HepG2 (cell line): ENCODE measurements at regions not wholly inside any gene's neighbourhood (a gene's known extent, or its start where the extent isn't known, plus 50 kb on each side); places are given as distances from the start of the nearest gene placed in this dataset.

Source experiments
- ATAC-seq: fragments of 200-7000 bp; cut with Tn5 transposase; 3 replicates; pipeline ENCODE4 v1.9.1; 2020; ENCODE audit warnings: mild to moderate bottlenecking, moderate library complexity
- BruUV-seq: library from RNA; stranded (reverse); fragments of 400-500 nt; replicated peaks from 2 replicates; lab custom pipeline; 2021; lab: Mats Ljungman, UMichigan
- CTCF ChIA-PET: fragments of 300-600 bp; formaldehyde crosslinking; extraction: SDS; loops from one replicate; lab custom pipeline; 2021; ENCODE audit warnings: low total read pairs, inconsistent platforms, low intra/inter-chr PET ratio; lab: Yijun Ruan, JAX
- POLR2A ChIA-PET: fragments of 350-600 bp; sonication (Branson Sonifier 250); formaldehyde crosslinking; loops from one replicate; lab custom pipeline; 2020; ENCODE audit warnings: antibody characterized with exemption, inconsistent platforms; lab: Yijun Ruan, JAX
- DNase-seq: peaks from one replicate; pipeline ENCODE4 v3.0.0-alpha.2; 2015; ENCODE audit warnings: low spot score
- FAIRE-seq: peaks from 3 replicates; lab custom pipeline; 2011; peaks lifted over from hg19 to GRCh38; lab: Jason Lieb, UNC
- H2AFZ ChIP-seq: one replicate; pipeline ENCODE4 v1.6.1; 2011; ENCODE audit warnings: low read length, inconsistent platforms
- H3K27ac ChIP-seq: fragments of 300-600 bp; 3 replicates; pipeline ENCODE4 v1.8.0; 2011; ENCODE audit warnings: mixed run types, mild to moderate bottlenecking, mixed read lengths, low read length, inconsistent platforms; ENCODE audit not compliant: insufficient read depth; ENCODE audit errors: extremely low read length
- H3K27me3 ChIP-seq, 2 experiments: fragments of 200-600 bp in 1 of 2; 2 replicates in 1 of 2; 3 replicates in 1 of 2; pipeline versions ENCODE4 v1.6.0 to v1.8.0; 2011; ENCODE audit warnings: low read length in 2 of 2, mild to moderate bottlenecking in 2 of 2, moderate library complexity in 2 of 2, inconsistent platforms in 1 of 2; ENCODE audit not compliant: insufficient read depth in 2 of 2, control insufficient read depth in 1 of 2
- H3K36me3 ChIP-seq, 2 experiments: fragments of 200-600 bp in 1 of 2; replicated peaks in 1 of 2; 2 replicates in 1 of 2; 3 replicates in 1 of 2; pipeline versions ENCODE4 v1.5.1 to v1.8.0; 2011; ENCODE audit warnings: low read length in 2 of 2, inconsistent platforms in 1 of 2; ENCODE audit not compliant: insufficient read depth in 2 of 2, control insufficient read depth in 1 of 2
- H3K4me1 ChIP-seq: 2 replicates; pipeline ENCODE4 v1.5.1; 2012; ENCODE audit warnings: low read length, inconsistent platforms; ENCODE audit not compliant: insufficient read depth
- H3K4me2 ChIP-seq: 2 replicates; pipeline ENCODE4 v1.6.0; 2011; ENCODE audit warnings: low read depth, low read length, inconsistent platforms
- H3K4me3 ChIP-seq, 3 experiments: fragments of 200-600 bp in 1 of 3; sonication (generic), shearing (Covaris generic) in 1 of 3; replicated peaks in 1 of 3; 2 replicates each; pipeline ENCODE4 v1.5.1; 2011 to 2016; ENCODE audit warnings: low read length in 3 of 3, inconsistent platforms in 2 of 3, low read depth in 2 of 3, mild to moderate bottlenecking in 2 of 3, control low read depth in 1 of 3, mixed read lengths in 1 of 3; ENCODE audit not compliant: insufficient read depth in 1 of 3
- H3K79me2 ChIP-seq: one replicate; pipeline ENCODE4 v1.6.1; 2011; ENCODE audit warnings: low read length, inconsistent platforms; ENCODE audit not compliant: insufficient read depth
- H3K9ac ChIP-seq: 2 replicates; pipeline ENCODE4 v1.6.0; 2011; ENCODE audit warnings: mild to moderate bottlenecking, low read depth, low read length, inconsistent platforms; ENCODE audit not compliant: insufficient read depth
- H3K9me3 ChIP-seq: 2 replicates; pipeline ENCODE4 v1.5.1; 2012; ENCODE audit warnings: mild to moderate bottlenecking, low read length
- H4K20me1 ChIP-seq: 2 replicates; pipeline ENCODE4 v1.6.0; 2011; ENCODE audit warnings: inconsistent platforms, mild to moderate bottlenecking, low read length, moderate library complexity; ENCODE audit not compliant: insufficient read depth
- ATF7 ChIP-seq, 2 experiments: fragments of 450-650 bp in 1 of 2; sonication (generic) in 1 of 2; formaldehyde crosslinking in 1 of 2; IDR thresholded peaks; 2 replicates each; pipeline versions ENCODE4 v1.4.0 to v1.6.1; 2016 to 2020; ENCODE audit warnings: antibody characterized with exemption in 1 of 2, mild to moderate bottlenecking in 1 of 2, missing genetic modification reagents in 1 of 2
- FUBP1 ChIP-seq: sonication (generic); formaldehyde crosslinking; IDR thresholded peaks from 2 replicates; pipeline ENCODE4 v1.5.1; 2020; ENCODE audit warnings: missing genetic modification reagents, mild to moderate bottlenecking, borderline replicate concordance
- GATAD2A ChIP-seq: IDR thresholded peaks from 2 replicates; pipeline ENCODE4 v1.6.1; 2016
- KDM1A ChIP-seq: IDR thresholded peaks from 2 replicates; pipeline ENCODE4 v1.6.1; 2016; ENCODE audit warnings: missing compliant biosample characterization
- RXRA ChIP-seq: sonication (generic); formaldehyde crosslinking; IDR thresholded peaks from 2 replicates; pipeline ENCODE4 v1.5.1; 2020; ENCODE audit warnings: missing genetic modification reagents
- SMC3 ChIP-seq: IDR thresholded peaks from 2 replicates; pipeline ENCODE4 v1.6.1; 2011; ENCODE audit warnings: low read length, improper control_type of control experiment
- SP1 ChIP-seq, 2 experiments: fragments of 450-650 bp in 1 of 2; sonication (generic) in 1 of 2; formaldehyde crosslinking in 1 of 2; IDR thresholded peaks; 2 replicates each; pipeline versions ENCODE4 v1.4.0 to v1.6.1; 2016 to 2020; ENCODE audit warnings: missing genetic modification reagents in 1 of 2
- SP4 ChIP-seq: sonication (generic); formaldehyde crosslinking; IDR thresholded peaks from 2 replicates; pipeline ENCODE4 v1.8.1; 2023; ENCODE audit warnings: mild to moderate bottlenecking, missing genetic modification reagents
- SSRP1 ChIP-seq: IDR thresholded peaks from 2 replicates; pipeline ENCODE4 v1.6.1; 2016; ENCODE audit warnings: control low read depth
- ZEB1 ChIP-seq: IDR thresholded peaks from 2 replicates; pipeline ENCODE4 v1.6.1; 2012; ENCODE audit warnings: mild to moderate bottlenecking, low read depth, inconsistent platforms; ENCODE audit not compliant: insufficient replicate concordance
- ZNF124 ChIP-seq: sonication (generic); formaldehyde crosslinking; IDR thresholded peaks from 2 replicates; pipeline ENCODE4 v1.4.0; 2020; ENCODE audit warnings: missing genetic modification reagents
- ZNF143 ChIP-seq: sonication (generic); formaldehyde crosslinking; IDR thresholded peaks from 2 replicates; pipeline ENCODE4 v1.4.0; 2020; ENCODE audit warnings: missing genetic modification reagents
- ZNF263 ChIP-seq: sonication (generic); formaldehyde crosslinking; IDR thresholded peaks from 2 replicates; pipeline ENCODE4 v1.4.0; 2020; ENCODE audit warnings: missing genetic modification reagents
- ZNF512 ChIP-seq: sonication (generic); formaldehyde crosslinking; IDR thresholded peaks from 2 replicates; pipeline ENCODE4 v1.4.0; 2020; ENCODE audit warnings: mild to moderate bottlenecking, missing genetic modification reagents
- ZNF552 ChIP-seq: sonication (generic); formaldehyde crosslinking; IDR thresholded peaks from 2 replicates; pipeline ENCODE4 v1.9.0; 2022; ENCODE audit warnings: missing genetic modification reagents, mild to moderate bottlenecking, borderline replicate concordance
- ZNF660 ChIP-seq: sonication (generic); formaldehyde crosslinking; IDR thresholded peaks from 2 replicates; pipeline ENCODE4 v1.5.1; 2020; ENCODE audit warnings: mild to moderate bottlenecking, low read depth, missing genetic modification reagents, borderline replicate concordance
- in situ Hi-C: cut with HindIII; loops from 2 replicates; pipeline ENCODE4 v1.10.0; 2017; ENCODE audit warnings: low pct_unique_long_range_greater_than_20kb; ENCODE audit not compliant: extremely low pct_ligation_motif_present
- intact Hi-C: fragments of 100-400 bp; cut with micrococcal nuclease; formaldehyde crosslinking; loops from one replicate; pipeline ENCODE4 v1.10.0; 2022; ENCODE audit not compliant: unreplicated experiment
- TF ChIP-seq, protein P1 (sequence below): sonication (generic); formaldehyde crosslinking; IDR thresholded peaks from 2 replicates; pipeline ENCODE4 v1.4.0; 2020; ENCODE audit warnings: missing genetic modification reagents
- TF ChIP-seq, protein P2 (sequence below): sonication (generic); formaldehyde crosslinking; IDR thresholded peaks from 2 replicates; pipeline ENCODE4 v1.4.0; 2020; ENCODE audit warnings: missing genetic modification reagents

DNA sequence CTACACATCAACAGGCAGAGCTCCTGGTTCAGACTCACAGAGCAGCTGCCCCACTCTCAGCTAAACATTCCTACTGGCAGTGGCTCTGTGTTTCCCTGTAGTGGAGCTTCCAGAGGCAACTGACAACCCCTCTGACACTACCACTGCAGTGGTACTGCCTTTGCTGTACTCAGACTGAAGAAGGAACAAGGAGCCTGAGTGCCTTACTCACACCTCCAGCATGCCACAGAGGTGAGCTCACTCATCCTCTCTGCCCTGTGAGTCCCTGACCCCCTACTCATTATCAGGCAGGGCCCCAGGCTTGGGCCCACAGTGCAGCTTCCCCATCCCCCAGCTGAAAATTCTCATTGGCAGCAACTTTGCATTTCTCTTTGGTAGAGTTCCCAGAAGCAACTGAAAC lies 240.5 kb upstream of the POF1B start:
- POLR2A ChIA-PET = no interaction called here
- H3K4me3 ChIP-seq = no peak overlapping the region
- intact Hi-C loops = loop anchor here (10.0 kb wide), 2 partner anchors 235 to 445 kb away; no protein-coding TSS in a partner anchor
- TF ChIP-seq FUBP1 (CRISPR knock-in tag) = no peak
- TF ChIP-seq, protein P1, sequence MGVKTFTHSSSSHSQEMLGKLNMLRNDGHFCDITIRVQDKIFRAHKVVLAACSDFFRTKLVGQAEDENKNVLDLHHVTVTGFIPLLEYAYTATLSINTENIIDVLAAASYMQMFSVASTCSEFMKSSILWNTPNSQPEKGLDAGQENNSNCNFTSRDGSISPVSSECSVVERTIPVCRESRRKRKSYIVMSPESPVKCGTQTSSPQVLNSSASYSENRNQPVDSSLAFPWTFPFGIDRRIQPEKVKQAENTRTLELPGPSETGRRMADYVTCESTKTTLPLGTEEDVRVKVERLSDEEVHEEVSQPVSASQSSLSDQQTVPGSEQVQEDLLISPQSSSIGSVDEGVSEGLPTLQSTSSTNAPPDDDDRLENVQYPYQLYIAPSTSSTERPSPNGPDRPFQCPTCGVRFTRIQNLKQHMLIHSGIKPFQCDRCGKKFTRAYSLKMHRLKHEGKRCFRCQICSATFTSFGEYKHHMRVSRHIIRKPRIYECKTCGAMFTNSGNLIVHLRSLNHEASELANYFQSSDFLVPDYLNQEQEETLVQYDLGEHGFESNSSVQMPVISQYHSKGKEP (CRISPR knock-in tag) = no peak
- TF ChIP-seq ZNF552 (CRISPR knock-in tag) = no peak
- TF ChIP-seq SP1 (IDR thresholded peaks at IDR 0.05) = no peak
- no peak for TF ChIP-seq SP1 (CRISPR knock-in tag; IDR thresholded peaks at IDR 0.05)
- no peak for TF ChIP-seq SSRP1 (CRISPR knock-in tag)
- TF ChIP-seq ZNF124 = no peak
- TF ChIP-seq ZNF660 = no peak
- TF ChIP-seq SMC3 = no peak
- TF ChIP-seq RXRA = no peak
- TF ChIP-seq GATAD2A (CRISPR knock-in tag) = no peak
- TF ChIP-seq ZEB1 = no peak
- no peak for TF ChIP-seq ZNF512 (CRISPR knock-in tag)
- TF ChIP-seq KDM1A (CRISPR knock-in tag) = no peak
- no peak for TF ChIP-seq ZNF143
- TF ChIP-seq ZNF263 (CRISPR knock-in tag) = no peak
- TF ChIP-seq, protein P2, sequence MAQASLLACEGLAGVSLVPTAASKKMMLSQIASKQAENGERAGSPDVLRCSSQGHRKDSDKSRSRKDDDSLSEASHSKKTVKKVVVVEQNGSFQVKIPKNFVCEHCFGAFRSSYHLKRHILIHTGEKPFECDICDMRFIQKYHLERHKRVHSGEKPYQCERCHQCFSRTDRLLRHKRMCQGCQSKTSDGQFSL (CRISPR knock-in tag) = no peak
- TF ChIP-seq ATF7 (IDR thresholded peaks at IDR 0.05) = no peak
- no peak for TF ChIP-seq ATF7 (CRISPR knock-in tag; IDR thresholded peaks at IDR 0.05)
- no peak for TF ChIP-seq SP4 (CRISPR knock-in tag)
- H4K20me1 ChIP-seq = no peaks in the 10 kb centered on the region
- H3K36me3 ChIP-seq = no peaks in the 10 kb centered on the region
- no peaks in the 10 kb centered on the region for H3K79me2 ChIP-seq
- ATAC-seq (no peak), FAIRE-seq (no peak), DNase-seq (no peak)
- H3K4me1 ChIP-seq = no peaks in the 10 kb centered on the region
- no peak overlapping the region for H3K9ac ChIP-seq
- CTCF ChIA-PET = no interaction called here
- no peaks in the 10 kb centered on the region for H3K9me3 ChIP-seq
- no peak overlapping the region for H2AFZ ChIP-seq
- H3K27ac ChIP-seq = no peak overlapping the region
- H3K4me2 ChIP-seq = no peak overlapping the region
- H3K27me3 ChIP-seq = no peaks in the 10 kb centered on the region
- in situ Hi-C loops = no loop called here
- no TSS peak for BruUV-seq
